ENCODE measurements at regions not wholly inside any gene's neighbourhood (a gene's known extent, or its start where the extent isn't known, plus 50 kb on each side); places are given as distances from the start of the nearest gene placed in this dataset.

GRCh38 chr2:5569256-5569655 is 122.9 kb upstream of the SOX11 start:
- no peak for DNase-seq (ENCODE audit: low read depth)

GRCh38 chr2:5576015-5576414 is 116.2 kb upstream of the SOX11 start:
- H3K4me3 ChIP-seq (ENCODE audit: low read depth, low read length), result no peak overlapping the region
- no peak for TF ChIP-seq CTCF (IDR thresholded peaks at IDR 0.05; ENCODE audit: control insufficient read depth, extremely low read depth, insufficient read depth)
- DNase-seq (ENCODE audit: low read depth), result no peak

More at GRCh38 chr2:5569256-5569655, 122.9 kb upstream of the SOX11 start:
- no peak for TF ChIP-seq CTCF (IDR thresholded peaks at IDR 0.05; ENCODE audit: control insufficient read depth, extremely low read depth, insufficient read depth)
- no peak overlapping the region for H3K4me3 ChIP-seq (ENCODE audit: low read depth, low read length)

GRCh38 chr2:5587766-5588165 is 104.4 kb upstream of the SOX11 start:
- DNase-seq (ENCODE audit: low read depth), result no peak
- no peak overlapping the region for H3K4me3 ChIP-seq (ENCODE audit: low read depth, low read length)
- no peak for TF ChIP-seq CTCF (IDR thresholded peaks at IDR 0.05; ENCODE audit: control insufficient read depth, extremely low read depth, insufficient read depth)

- no peak overlapping the region for H3K4me3 ChIP-seq (ENCODE audit: low read depth, low read length)
Measured at GRCh38 chr2:5588601-5589000, 103.6 kb upstream of the SOX11 start.

GRCh38 chr2:5589183-5589582 is 103.0 kb upstream of the SOX11 start:
- no peak for TF ChIP-seq CTCF (IDR thresholded peaks at IDR 0.05; ENCODE audit: control insufficient read depth, extremely low read depth, insufficient read depth)
- H3K4me3 ChIP-seq (ENCODE audit: low read depth, low read length), result no peak overlapping the region
- no peak for DNase-seq (ENCODE audit: low read depth)

More at GRCh38 chr2:5588601-5589000, 103.6 kb upstream of the SOX11 start:
- DNase-seq (ENCODE audit: low read depth), result no peak
- TF ChIP-seq CTCF (IDR thresholded peaks at IDR 0.05; ENCODE audit: control insufficient read depth, extremely low read depth, insufficient read depth), result no peak

- no peak for TF ChIP-seq CTCF (IDR thresholded peaks at IDR 0.05; ENCODE audit: control insufficient read depth, extremely low read depth, insufficient read depth)
- no peak for DNase-seq (ENCODE audit: low read depth)
- H3K4me3 ChIP-seq (ENCODE audit: low read depth, low read length), result no peak overlapping the region
Measured at GRCh38 chr2:5590886-5591285, 101.3 kb upstream of the SOX11 start.

GRCh38 chr2:5592916-5593315 is 99.3 kb upstream of the SOX11 start:
- H3K4me3 ChIP-seq (ENCODE audit: low read depth, low read length), result no peak overlapping the region
- DNase-seq (ENCODE audit: low read depth), result no peak
- TF ChIP-seq CTCF (IDR thresholded peaks at IDR 0.05; ENCODE audit: control insufficient read depth, extremely low read depth, insufficient read depth), result no peak
